ENCODE measurements at regions not wholly inside any gene's neighbourhood (a gene's known extent, or its start where the extent isn't known, plus 50 kb on each side); places are given as distances from the start of the nearest gene placed in this dataset.
A peak's percentile ranks its signal among the peaks of the same experiment; 100 is the strongest.
"Not testable (repeated sequence)": the region's sequence is repeated elsewhere in the genome, so short reads cannot be mapped to it uniquely, and the experiment has no call there.

- DNase-seq, result not testable (repeated sequence)
Observed at GRCh38 chr7:76712926-76713325, 85.8 kb upstream of the POMZP3 start.

GRCh38 chr7:76711648-76712047, 84.6 kb upstream of the POMZP3 start:
- DNase-seq, result peak; percentile 1 to 8

- DNase-seq, result not testable (repeated sequence)
Observed at GRCh38 chr7:76709703-76710102, 82.6 kb upstream of the POMZP3 start.

GRCh38 chr7:76708446-76708845, 81.4 kb upstream of the POMZP3 start:
- not testable (repeated sequence) for DNase-seq

GRCh38 chr7:76703815-76704214, 76.7 kb upstream of the POMZP3 start:
- not testable (repeated sequence) for DNase-seq

- DNase-seq, result not testable (repeated sequence)
Observed at GRCh38 chr7:76686277-76686676, 59.2 kb upstream of the POMZP3 start.

- DNase-seq, result not testable (repeated sequence)
Observed at GRCh38 chr7:76684737-76685136, 57.7 kb upstream of the POMZP3 start.

- DNase-seq, result not testable (repeated sequence)
Observed at GRCh38 chr7:76683631-76684030, 56.6 kb upstream of the POMZP3 start.

GRCh38 chr7:76681810-76682209, 54.7 kb upstream of the POMZP3 start:
- DNase-seq, result not testable (repeated sequence)

GRCh38 chr7:76679174-76679573, 52.1 kb upstream of the POMZP3 start:
- DNase-seq, result not testable (repeated sequence)

- DNase-seq, result not testable (repeated sequence)
Observed at GRCh38 chr7:76678500-76678899, 51.4 kb upstream of the POMZP3 start.

- not testable (repeated sequence) for DNase-seq
Observed at GRCh38 chr7:76676890-76677289, 49.8 kb upstream of the POMZP3 start.
